CD4-positive, alpha-beta T cell treated with Interleukin-21 for 1 hour (primary cell): ENCODE measurements at regions not wholly inside any gene's neighbourhood (a gene's known extent, or its start where the extent isn't known, plus 50 kb on each side); places are given as distances from the start of the nearest gene placed in this dataset.

Source experiments
- DNase-seq: peaks from one replicate; pipeline ENCODE4 v3.0.0-alpha.2; 2020

DNA sequence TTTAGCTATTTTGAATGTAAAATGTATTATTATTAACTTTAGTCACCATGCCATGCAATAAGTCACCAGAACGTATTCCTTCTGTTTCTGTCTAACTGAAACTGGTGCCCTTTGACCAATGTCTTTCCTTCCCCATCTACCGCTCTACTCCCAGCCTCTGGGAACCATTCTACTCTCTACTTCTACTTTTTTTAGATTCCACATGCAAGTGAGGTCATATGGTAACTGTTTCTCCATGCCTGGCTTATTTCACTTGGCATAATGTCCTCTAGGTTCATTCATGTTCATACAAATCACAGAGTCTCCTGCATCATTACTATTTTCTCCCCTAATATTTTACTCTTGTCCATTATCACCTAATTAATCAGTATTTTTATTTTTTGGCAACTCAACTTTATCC is 160.1 kb downstream of the TMX1 start:
- DNase-seq: no peak

DNA sequence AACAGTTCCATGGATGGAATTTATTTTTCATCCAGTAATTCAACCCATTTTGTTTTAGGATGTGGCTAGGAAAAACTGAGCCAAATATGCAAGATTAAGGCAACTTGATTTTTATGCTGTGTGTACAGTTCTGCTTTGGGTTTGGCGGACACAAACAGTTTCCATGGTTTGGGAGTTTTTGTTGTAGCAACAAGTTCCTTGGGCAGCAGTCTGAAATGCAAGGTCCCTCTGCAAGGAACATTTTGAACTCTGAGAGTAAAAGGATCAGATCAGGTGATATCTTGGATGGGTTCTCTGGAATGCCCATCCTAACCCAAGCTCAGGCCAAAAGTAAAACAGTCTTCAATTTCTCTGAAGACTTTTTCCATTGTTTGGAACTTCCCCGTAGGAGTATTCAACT is 161.2 kb downstream of the TMX1 start:
- no peak for DNase-seq

GRCh38 chr14:51401756-51402155 is 161.7 kb downstream of the TMX1 start:
- DNase-seq: no peak

GRCh38 chr14:51410897-51411296 is 170.8 kb downstream of the TMX1 start:
- no peak for DNase-seq

- DNase-seq: peak; percentile 72
Measured at GRCh38 chr14:51419685-51420084, 179.6 kb downstream of the TMX1 start.

- no peak for DNase-seq
Measured at GRCh38 chr14:51422704-51423103, 182.7 kb downstream of the TMX1 start.

DNA sequence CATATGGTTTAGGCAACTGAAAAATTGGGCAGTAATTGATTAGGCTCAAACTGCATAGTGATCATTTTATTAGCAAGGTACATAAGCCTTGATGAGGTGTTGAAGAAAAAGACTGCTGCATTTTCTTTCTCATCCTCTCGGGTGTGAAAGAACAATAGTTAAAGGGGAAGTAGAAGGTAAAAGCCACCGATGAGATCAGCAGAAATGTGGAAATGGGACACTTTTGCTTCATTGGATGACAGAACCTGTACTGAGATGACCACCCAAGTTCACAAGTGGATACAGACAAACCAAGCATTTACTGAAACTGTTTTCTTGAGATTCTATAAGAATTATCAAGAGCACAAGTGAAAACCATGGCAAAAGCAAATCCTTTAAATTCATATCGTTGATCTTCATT is 184.0 kb downstream of the TMX1 start:
- no peak for DNase-seq

- DNase-seq: no peak
Measured at GRCh38 chr14:51424561-51425251, 184.7 kb downstream of the TMX1 start.

GRCh38 chr14:51428981-51429380 is 188.9 kb downstream of the TMX1 start:
- DNase-seq: no peak

DNA sequence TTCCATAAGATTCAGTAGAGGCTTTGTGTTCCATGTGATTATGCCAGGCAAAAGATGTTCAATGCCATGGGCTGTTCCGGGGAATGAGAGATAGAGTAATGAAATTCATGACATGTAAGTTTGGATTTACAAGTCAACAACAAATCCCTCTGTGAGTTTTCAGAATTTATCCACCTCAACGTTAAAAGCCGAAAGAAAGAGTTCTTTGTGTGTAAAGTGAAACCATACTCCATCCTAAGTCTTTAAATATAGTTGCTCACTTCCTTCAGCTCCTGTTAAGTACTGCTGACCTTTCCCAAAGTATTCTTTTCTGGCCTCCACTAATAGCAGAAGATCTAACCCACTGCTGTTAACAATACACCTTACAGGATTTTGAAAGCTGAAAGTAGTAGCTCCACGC is 190.0 kb downstream of the TMX1 start:
- DNase-seq: no peak

GRCh38 chr14:51430633-51431032 is 190.6 kb downstream of the TMX1 start:
- DNase-seq: no peak

DNA sequence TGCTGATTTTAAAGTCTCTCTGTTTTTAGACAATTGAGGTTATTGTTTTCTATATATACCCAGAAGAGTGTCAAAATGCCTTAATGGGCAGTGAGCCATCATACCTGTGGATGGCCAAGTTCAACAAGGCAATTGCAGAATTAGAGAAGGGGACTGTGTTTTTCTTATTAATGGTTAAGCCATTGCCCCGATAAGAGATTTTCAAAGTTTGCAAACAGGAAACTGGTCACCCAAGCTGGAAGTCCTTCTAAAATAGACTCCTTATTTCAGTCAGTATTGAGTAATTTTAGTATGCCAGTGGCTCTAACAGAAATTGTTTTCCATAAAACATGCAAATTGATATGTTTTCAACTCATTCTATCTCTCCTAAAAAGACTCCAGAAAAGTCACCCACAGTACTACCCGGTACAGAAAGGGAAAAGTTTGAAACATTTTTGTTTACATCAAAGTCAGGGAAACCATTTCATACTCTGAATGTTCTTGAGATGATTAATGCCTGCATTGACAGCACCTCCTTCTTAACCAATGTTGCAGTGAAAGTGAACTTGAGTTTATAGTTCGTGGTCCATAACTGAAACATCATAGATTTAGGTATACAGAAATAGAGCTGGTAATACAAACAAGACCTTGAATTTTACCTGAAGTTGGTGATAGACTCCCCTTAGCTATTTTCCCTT is 191.1 kb downstream of the TMX1 start:
- no peak for DNase-seq

DNA sequence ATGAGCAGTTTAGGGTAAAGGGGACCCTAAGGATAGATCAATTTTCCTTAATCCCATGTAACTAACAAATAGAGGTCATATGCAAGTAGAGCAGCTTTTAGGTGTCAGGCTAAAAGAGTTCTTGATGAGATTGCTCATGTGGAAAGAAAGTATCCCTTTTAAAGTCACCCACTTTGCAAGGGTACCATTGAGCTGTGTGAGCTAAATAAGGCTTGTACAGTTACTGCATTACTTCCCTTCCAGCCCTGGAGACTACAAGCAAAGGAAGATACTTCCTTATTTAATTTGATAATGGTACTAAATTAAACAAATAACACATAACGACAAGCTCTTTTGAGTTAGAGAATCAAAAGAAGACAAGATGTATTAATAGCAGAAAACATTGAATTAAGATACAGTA is 191.7 kb downstream of the TMX1 start:
- DNase-seq: no peak

DNA sequence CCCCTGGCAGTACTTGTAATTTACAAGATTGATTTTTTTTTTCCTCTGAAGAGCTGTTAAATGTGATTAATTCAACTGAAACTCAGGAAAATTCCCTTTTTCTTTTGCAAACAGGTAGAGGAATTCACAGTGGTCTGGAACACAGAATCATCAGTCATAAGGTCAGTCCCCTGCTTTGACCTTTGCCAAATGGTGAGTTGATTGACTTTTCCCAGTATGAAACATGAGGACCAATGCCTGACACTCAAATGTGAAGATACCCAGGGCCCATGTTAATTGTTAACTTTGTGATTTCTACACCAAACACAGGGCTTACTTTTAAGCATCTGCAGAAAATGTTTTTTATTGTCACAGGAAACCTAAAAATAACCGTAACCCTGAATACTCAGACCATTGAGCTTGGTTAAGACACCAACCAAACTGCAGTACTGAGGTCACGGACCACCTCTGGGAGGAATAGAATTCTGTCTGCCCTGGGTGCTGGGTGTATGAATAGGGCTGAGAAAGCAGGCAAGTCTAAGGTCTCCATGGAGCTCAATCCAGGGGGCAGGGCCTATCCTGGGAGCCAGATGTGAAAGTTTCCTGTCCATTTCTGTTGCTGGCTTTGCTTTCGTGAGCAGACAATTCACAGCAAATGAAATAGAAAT is 192.4 kb downstream of the TMX1 start:
- no peak for DNase-seq

DNA sequence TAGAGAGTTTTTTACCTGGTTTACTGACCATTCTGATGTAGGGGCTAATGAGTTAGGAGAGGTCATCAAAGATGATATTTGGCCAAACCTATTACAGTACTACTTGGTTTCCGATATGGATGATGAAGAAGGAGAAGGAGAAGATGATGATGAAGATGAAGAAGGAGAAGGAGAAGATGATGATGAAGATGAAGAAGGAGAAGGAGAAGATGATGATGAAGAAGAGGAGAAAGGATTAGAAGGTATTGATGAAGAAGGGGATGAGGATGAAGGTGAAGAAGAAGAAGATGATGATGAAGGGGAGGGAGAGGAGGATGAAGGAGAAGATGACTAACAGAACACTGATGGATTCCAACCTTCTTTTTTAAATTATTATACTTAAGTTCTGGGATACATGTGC is 196.6 kb downstream of the TMX1 start:
- no peak for DNase-seq

- DNase-seq: no peak
Measured at GRCh38 chr14:51439896-51440295, 199.8 kb downstream of the TMX1 start.

- DNase-seq: no peak
Measured at GRCh38 chr14:51441001-51441400, 201.0 kb downstream of the TMX1 start.

- no peak for DNase-seq
Measured at GRCh38 chr14:51442513-51443175, 202.6 kb downstream of the TMX1 start.

- DNase-seq: no peak
Measured at GRCh38 chr14:51443195-51444018, 203.4 kb downstream of the TMX1 start.

- DNase-seq: no peak
Measured at GRCh38 chr14:51444353-51445000, 204.4 kb downstream of the TMX1 start.

DNA sequence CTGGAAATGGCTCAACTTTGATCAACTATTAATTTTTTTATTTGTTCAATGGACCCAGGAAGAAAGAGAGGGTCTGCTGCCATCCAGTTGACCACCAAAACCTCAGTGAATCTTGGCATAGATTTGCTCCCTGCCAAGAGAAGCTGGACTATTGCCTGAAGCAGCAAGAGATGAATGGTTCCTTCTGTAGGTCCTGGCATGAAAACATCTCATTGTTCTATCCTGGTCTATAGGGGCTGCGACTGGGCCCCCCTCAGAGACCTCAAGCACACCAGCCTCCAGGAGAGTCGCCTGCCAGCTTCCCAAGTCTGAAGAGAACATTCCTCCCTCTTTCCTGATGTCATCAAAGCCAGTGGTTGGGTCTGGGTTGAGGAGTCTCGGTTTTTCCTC is 204.9 kb downstream of the TMX1 start:
- no peak for DNase-seq

DNA sequence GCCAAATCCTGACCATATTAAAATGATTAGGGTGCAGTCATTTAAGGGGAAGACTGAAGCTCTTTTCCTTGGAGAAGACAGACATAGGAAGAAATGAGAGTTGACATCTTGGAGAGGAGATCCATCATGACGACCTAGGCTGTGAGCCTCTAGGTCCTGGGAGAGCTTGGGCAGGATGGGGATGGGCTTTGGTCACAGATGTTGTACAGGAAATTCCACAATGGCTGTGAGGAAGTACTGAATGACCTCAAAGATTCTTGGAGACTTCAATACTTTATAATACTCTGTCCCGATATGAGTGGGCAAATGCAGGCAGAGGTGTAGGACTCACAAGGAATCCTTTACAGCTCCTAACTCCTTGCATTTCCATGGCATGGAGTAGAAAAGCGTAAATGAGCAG is 204.9 kb upstream of the FRMD6 start:
- DNase-seq: no peak
